IMR-90 (cell line): ENCODE measurements at regions not wholly inside any gene's neighbourhood (a gene's known extent, or its start where the extent isn't known, plus 50 kb on each side); places are given as distances from the start of the nearest gene placed in this dataset.

Source experiments
- ATAC-seq: fragments of 200-7000 bp; cut with Tn5 transposase; 2 replicates; pipeline ENCODE4 v1.9.1; 2020; ENCODE audit warnings: low read depth, mild to moderate bottlenecking, moderate library complexity
- BruUV-seq: library from RNA; stranded (reverse); fragments of 400-500 nt; replicated peaks from 2 replicates; lab custom pipeline; 2021; lab: Mats Ljungman, UMichigan
- CTCF ChIA-PET: fragments of 300-600 bp; formaldehyde crosslinking; extraction: SDS; loops from one replicate; lab custom pipeline; 2021; ENCODE audit warnings: antibody characterized with exemption; lab: Yijun Ruan, JAX
- POLR2A ChIA-PET: fragments of 300-600 bp; sonication (Branson Sonifier 250); formaldehyde crosslinking; loops from one replicate; lab custom pipeline; 2022; ENCODE audit warnings: antibody characterized with exemption; ENCODE audit not compliant: unreplicated experiment; lab: Charles Lee
- DNase-seq: peaks from one replicate; pipeline ENCODE4 v3.0.0; 2013
- H2AFZ ChIP-seq: replicated peaks from 2 replicates; pipeline ENCODE3; 2013; ENCODE audit warnings: low read length, mild to moderate bottlenecking; ENCODE audit not compliant: poor library complexity
- H2AK5ac ChIP-seq: 2 replicates; pipeline ENCODE4 v1.6.1; 2013; ENCODE audit warnings: low read depth, low read length, inconsistent platforms
- H2AK9ac ChIP-seq: replicated peaks from 2 replicates; pipeline ENCODE3; 2013; ENCODE audit warnings: mild to moderate bottlenecking, low read depth, low read length, moderate library complexity; ENCODE audit not compliant: poor library complexity
- H2BK120ac ChIP-seq: 2 replicates; pipeline ENCODE4 v1.6.1; 2013; ENCODE audit warnings: low read depth, low read length, inconsistent platforms
- H2BK15ac ChIP-seq: 3 replicates; pipeline ENCODE4 v1.6.1; 2013; ENCODE audit warnings: low read depth, low read length, inconsistent platforms
- H2BK20ac ChIP-seq: 2 replicates; pipeline ENCODE4 v1.6.1; 2013; ENCODE audit warnings: low read depth, mild to moderate bottlenecking, inconsistent platforms, low read length, moderate library complexity
- H2BK5ac ChIP-seq: 2 replicates; pipeline ENCODE4 v1.6.1; 2013; ENCODE audit warnings: mild to moderate bottlenecking, low read depth, low read length, inconsistent platforms; ENCODE audit not compliant: poor library complexity, severe bottlenecking
- H3K14ac ChIP-seq: replicated peaks from 2 replicates; pipeline ENCODE4 v1.6.1; 2013; ENCODE audit warnings: low read depth, low read length, inconsistent platforms
- H3K18ac ChIP-seq: 2 replicates; pipeline ENCODE4 v1.6.1; 2013; ENCODE audit warnings: low read depth, low read length, control low read depth
- H3K23ac ChIP-seq: 2 replicates; pipeline ENCODE4 v1.6.1; 2013; ENCODE audit warnings: low read depth, low read length, inconsistent platforms
- H3K27ac ChIP-seq: 2 replicates; pipeline ENCODE4 v1.5.1; 2013; ENCODE audit warnings: mild to moderate bottlenecking, control low read depth, low read length; ENCODE audit not compliant: insufficient read depth
- H3K27me3 ChIP-seq: 2 replicates; pipeline ENCODE4 v1.6.1; 2013; ENCODE audit warnings: low read length; ENCODE audit not compliant: control insufficient read depth, insufficient read depth
- H3K36me3 ChIP-seq: 2 replicates; pipeline ENCODE4 v1.6.1; 2013; ENCODE audit warnings: low read length, mixed read lengths; ENCODE audit not compliant: control insufficient read depth, insufficient read depth
- H3K4ac ChIP-seq: 2 replicates; pipeline ENCODE4 v1.6.1; 2013; ENCODE audit warnings: low read depth, low read length, inconsistent platforms
- H3K4me1 ChIP-seq: 2 replicates; pipeline ENCODE4 v1.6.1; 2013; ENCODE audit warnings: low read length, mixed read lengths; ENCODE audit not compliant: control insufficient read depth, insufficient read depth
- H3K4me2 ChIP-seq: 2 replicates; pipeline ENCODE4 v1.6.1; 2013; ENCODE audit warnings: low read depth, mild to moderate bottlenecking, control low read depth, low read length, moderate library complexity
- H3K4me3 ChIP-seq: 2 replicates; pipeline ENCODE4 v1.5.1; 2013; ENCODE audit warnings: low read depth, mild to moderate bottlenecking, control low read depth, low read length, moderate library complexity; ENCODE audit not compliant: insufficient read depth
- H3K56ac ChIP-seq: 2 replicates; pipeline ENCODE4 v1.6.1; 2013; ENCODE audit warnings: low read length, inconsistent platforms; ENCODE audit not compliant: insufficient read depth; ENCODE audit errors: extremely low read depth
- H3K79me1 ChIP-seq, 2 experiments: 2 replicates each; pipeline ENCODE4 v1.6.1; 2013; ENCODE audit warnings: low read length in 2 of 2, inconsistent platforms in 1 of 2, low read depth in 1 of 2
- H3K9ac ChIP-seq: 2 replicates; pipeline ENCODE4 v1.6.1; 2013; ENCODE audit warnings: low read depth, low read length, control low read depth
- H3K9me1 ChIP-seq: 2 replicates; pipeline ENCODE4 v1.6.1; 2013; ENCODE audit warnings: low read length, inconsistent platforms; ENCODE audit not compliant: insufficient read depth
- H3K9me3 ChIP-seq: 2 replicates; pipeline ENCODE4 v1.6.1; 2013; ENCODE audit warnings: low read length; ENCODE audit not compliant: control insufficient read depth, insufficient read depth
- H4K20me1 ChIP-seq: 2 replicates; pipeline ENCODE4 v1.6.1; 2013; ENCODE audit warnings: low read length, inconsistent platforms; ENCODE audit not compliant: insufficient read depth
- H4K5ac ChIP-seq: 2 replicates; pipeline ENCODE4 v1.6.1; 2013; ENCODE audit warnings: mild to moderate bottlenecking, low read depth, low read length, control low read depth
- H4K8ac ChIP-seq, 2 experiments: 2 replicates each; pipeline ENCODE4 v1.6.1; 2013; ENCODE audit warnings: low read depth in 2 of 2, low read length in 2 of 2, control low read depth in 1 of 2, inconsistent platforms in 1 of 2
- H4K91ac ChIP-seq: 2 replicates; pipeline ENCODE4 v1.6.1; 2013; ENCODE audit warnings: low read depth, low read length, inconsistent platforms; ENCODE audit not compliant: insufficient read depth
- BHLHE40 ChIP-seq: fragments of 150-350 bp; IDR thresholded peaks from 2 replicates; pipeline ENCODE4 v1.6.1; 2016; ENCODE audit warnings: mild to moderate bottlenecking, low read depth, low read length
- MXI1 ChIP-seq: IDR thresholded peaks from 2 replicates; pipeline ENCODE4 v1.6.1; 2012; ENCODE audit warnings: low read depth, mild to moderate bottlenecking, low read length, moderate library complexity, borderline replicate concordance
- WGBS, 2 experiments: methylation state at CpG; one replicate each; pipeline versions ENCODE4 v1.1.5 to v1.1.7; 2013; ENCODE audit warnings: missing lambda C conversion rate in 2 of 2; ENCODE audit not compliant: insufficient read length in 1 of 2; ENCODE audit errors: extremely low coverage in 2 of 2; 5-methylcytosine and 5-hydroxymethylcytosine counted together
- dilution Hi-C: fragments of 300-500 bp; cut with HindIII; formaldehyde crosslinking; loops from one replicate; pipeline ENCODE4 v1.14.3; 2018; ENCODE audit warnings: low sequenced_read_pairs; ENCODE audit not compliant: unreplicated experiment
- in situ Hi-C: fragments of 300-500 bp; cut with MboI; formaldehyde crosslinking; loops from 3 replicates; pipeline ENCODE4 v1.14.3; 2019; ENCODE audit warnings: low sequenced_read_pairs, inconsistent platforms, mixed read lengths
- intact Hi-C: fragments of 100-400 bp; cut with micrococcal nuclease; formaldehyde crosslinking; loops from 2 replicates; pipeline ENCODE4 v1.10.0; 2022

DNA sequence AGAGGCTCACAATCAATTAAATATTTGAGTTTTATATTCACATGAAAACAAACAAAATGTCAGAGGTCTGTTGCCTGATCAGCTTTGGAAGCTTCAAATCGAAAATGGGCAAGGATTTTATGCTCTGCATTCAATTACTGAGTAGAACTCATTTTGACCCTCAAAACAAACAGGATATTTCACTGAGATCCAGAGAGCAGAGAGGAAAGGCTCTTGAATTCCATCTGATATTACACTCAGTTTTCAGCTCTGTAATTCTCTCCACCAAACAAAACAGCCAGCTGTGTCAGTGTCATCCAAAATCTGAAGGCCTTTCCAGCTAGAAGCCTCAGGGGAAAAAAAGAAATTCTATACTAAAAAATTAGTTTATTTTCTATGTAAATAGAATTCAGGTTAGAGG lies 128.6 kb upstream of the FLRT2 start:
- Histone ChIP-seq H3K56ac (no peak overlapping the region), H3K23ac (no peak overlapping the region), H3K4me3 (no peak overlapping the region), H3K4ac (no peak overlapping the region), H4K91ac (no peak overlapping the region), H3K79me1 (no peaks in the 10 kb centered on the region), H2BK5ac (no peak overlapping the region), H3K4me2 (no peak overlapping the region), H3K9me1 (no peaks in the 10 kb centered on the region), H2AFZ (no peak overlapping the region), H3K18ac (no peak overlapping the region), H4K5ac (no peak overlapping the region), H3K27ac (no peak overlapping the region), H3K27me3 (no peaks in the 10 kb centered on the region), H3K9ac (no peak overlapping the region), H2BK120ac (no peak overlapping the region), H4K20me1 (no peaks in the 10 kb centered on the region), H2BK20ac (no peak overlapping the region), H2AK5ac (no peak overlapping the region), H3K14ac (no peak overlapping the region), H2AK9ac (no peak overlapping the region), H3K4me1 (no peaks in the 10 kb centered on the region), H2BK15ac (no peak overlapping the region), H4K8ac (no peak overlapping the region), H3K9me3 (no peaks in the 10 kb centered on the region), H3K36me3 (no peaks in the 10 kb centered on the region)
- ChIA-PET CTCF (no interaction called here), POLR2A (no interaction called here)
- DNase-seq (no peak), ATAC-seq (no peak)
- no CpG with 5 or more reads among the region's 1 CpG for WGBS, 2 experiments
- intact Hi-C loops (no loop called here), dilution Hi-C loops (no loop called here), in situ Hi-C loops (no loop called here)
- BruUV-seq = no TSS peak
- no peak for TF ChIP-seq MXI1
- no peak for TF ChIP-seq BHLHE40
